ENCODE measurements at regions not wholly inside any gene's neighbourhood (a gene's known extent, or its start where the extent isn't known, plus 50 kb on each side); places are given as distances from the start of the nearest gene placed in this dataset.

DNA sequence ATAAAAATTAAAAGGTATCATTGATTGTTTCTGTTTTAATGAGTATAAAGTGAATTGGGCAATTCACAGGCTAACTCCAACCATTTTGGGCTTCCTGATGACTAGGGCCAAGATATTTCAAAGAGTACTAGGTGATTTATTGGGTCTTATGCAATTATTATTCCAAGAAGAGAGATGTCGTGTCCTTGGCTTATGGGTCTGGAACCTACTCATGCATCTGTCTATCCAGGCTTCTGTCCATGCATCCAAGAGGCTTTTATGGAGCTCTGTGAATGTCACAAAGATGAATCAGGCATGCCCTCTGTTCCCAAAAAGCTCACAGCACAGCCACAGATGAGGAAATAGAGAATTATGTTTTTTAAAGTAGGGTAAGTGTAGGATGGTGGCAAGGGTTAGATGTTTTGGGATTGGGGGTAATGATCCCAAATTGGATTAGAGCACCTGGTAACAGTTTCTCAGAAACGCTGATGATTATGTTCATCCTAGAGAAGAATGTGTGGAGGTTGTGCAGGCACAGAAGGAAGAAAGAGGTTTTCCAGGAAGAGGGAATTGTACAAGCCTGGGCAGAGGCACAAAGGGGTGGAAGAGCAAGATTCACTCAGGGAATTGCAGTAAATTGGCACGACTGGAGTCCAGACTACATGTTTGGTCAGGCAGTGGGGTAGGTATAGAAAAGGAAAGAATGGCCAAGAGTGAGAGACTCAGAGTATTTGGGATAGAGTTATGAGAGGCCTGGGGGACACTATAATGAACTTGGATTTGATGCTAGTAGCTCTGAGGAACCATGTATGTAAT, 83.0 kb upstream of the TNC start:
- H3K4me3 ChIP-seq (ENCODE audit: low read depth, low read length): no peak overlapping the region
- peak; percentile 71 for DNase-seq (ENCODE audit: low read depth)
- TF ChIP-seq, protein P1, sequence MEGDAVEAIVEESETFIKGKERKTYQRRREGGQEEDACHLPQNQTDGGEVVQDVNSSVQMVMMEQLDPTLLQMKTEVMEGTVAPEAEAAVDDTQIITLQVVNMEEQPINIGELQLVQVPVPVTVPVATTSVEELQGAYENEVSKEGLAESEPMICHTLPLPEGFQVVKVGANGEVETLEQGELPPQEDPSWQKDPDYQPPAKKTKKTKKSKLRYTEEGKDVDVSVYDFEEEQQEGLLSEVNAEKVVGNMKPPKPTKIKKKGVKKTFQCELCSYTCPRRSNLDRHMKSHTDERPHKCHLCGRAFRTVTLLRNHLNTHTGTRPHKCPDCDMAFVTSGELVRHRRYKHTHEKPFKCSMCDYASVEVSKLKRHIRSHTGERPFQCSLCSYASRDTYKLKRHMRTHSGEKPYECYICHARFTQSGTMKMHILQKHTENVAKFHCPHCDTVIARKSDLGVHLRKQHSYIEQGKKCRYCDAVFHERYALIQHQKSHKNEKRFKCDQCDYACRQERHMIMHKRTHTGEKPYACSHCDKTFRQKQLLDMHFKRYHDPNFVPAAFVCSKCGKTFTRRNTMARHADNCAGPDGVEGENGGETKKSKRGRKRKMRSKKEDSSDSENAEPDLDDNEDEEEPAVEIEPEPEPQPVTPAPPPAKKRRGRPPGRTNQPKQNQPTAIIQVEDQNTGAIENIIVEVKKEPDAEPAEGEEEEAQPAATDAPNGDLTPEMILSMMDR (IDR thresholded peaks at IDR 0.05; ENCODE audit: insufficient read depth, low read length): no peak

DNA sequence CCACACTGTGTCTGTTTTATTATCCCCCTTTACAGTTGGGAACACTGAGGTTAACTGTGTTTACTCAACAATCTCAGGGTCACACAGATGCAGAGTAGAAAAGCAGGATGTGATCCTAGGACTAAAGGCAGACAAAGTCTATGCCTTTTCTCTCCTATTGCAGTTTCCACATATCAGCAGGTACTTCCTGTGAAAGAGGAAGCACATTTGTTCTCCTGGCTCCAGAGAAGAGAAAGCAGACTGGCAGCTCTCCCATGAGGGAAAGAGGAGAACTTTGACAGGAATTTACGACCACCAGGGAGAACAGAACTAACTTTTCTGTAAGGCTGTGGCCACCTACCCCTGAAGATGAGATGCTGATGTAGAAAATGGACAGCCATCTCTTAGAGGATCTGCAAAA, 84.2 kb upstream of the TNC start:
- TF ChIP-seq, protein P1 (IDR thresholded peaks at IDR 0.05; ENCODE audit: insufficient read depth, low read length): no peak
- DNase-seq (ENCODE audit: low read depth): no peak
- no peak overlapping the region for H3K4me3 ChIP-seq (ENCODE audit: low read depth, low read length)

DNA sequence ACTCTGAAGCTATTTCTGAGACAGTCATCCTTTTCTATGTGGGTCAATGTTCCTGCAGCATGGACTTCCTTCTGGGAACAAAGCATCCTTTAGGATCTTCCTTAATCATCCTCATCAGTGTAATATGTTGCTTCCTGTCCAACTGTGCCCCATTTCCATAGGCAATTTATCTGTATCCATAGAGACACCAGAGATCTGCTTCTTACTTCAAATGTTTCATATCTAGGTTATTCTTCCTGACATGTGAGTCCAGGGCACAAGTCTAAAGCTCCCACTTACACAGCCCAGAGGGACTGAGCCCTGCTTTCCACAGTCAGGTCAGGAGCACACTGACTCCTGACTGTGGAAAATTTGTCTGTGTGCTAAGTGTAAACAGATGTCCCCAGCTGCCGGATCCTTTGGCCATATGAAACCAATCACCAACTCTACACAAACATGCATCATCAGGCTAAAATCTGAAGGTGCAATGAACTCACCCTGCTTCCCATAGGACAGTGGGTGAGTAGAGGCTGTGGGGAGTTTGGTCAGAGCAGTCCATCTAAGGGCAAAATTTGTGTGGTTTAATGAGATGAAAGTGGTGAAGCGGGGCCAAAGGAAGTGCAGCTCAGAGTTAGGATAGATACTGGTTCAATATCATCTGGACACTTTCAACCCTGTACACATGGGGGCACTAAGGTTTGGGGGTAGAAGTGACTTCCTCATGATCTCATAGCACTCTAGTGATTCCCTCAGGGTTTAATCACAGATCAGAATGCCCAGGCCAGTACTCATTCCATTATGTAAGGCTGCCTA, 85.2 kb upstream of the TNC start:
- H3K4me3 ChIP-seq (ENCODE audit: low read depth, low read length): no peak overlapping the region
- TF ChIP-seq, protein P1 (IDR thresholded peaks at IDR 0.05; ENCODE audit: insufficient read depth, low read length): no peak
- DNase-seq (ENCODE audit: low read depth): peak; percentile 76

DNA sequence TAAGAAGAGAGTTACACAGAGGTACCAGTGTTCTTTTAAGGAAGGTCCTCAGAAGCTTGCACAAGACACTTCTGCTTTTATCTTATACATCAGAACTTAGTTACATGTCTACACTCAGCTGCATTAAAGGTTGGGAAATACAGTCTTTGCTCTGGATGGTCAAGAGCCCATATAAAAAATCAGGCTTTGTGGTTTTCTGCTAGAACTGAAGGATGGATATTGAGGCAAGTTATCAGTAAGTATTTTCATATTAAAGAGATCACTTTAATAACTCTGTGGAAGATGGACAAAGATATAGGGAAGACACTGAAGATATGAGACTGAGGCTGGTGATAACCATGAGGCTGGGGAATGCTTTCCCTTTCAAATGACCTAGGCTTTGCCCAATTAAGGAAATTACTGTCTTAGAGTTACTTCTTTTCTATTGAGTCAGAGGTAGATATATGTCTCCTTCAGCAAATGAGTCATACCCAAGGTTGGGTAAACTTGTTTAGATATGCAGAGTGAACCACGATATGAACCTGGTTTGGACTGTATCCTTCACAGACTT, 87.0 kb upstream of the TNC start:
- TF ChIP-seq, protein P1 (IDR thresholded peaks at IDR 0.05; ENCODE audit: insufficient read depth, low read length): no peak
- H3K4me3 ChIP-seq (ENCODE audit: low read depth, low read length): no peak overlapping the region
- DNase-seq (ENCODE audit: low read depth): peak; percentile 77

DNA sequence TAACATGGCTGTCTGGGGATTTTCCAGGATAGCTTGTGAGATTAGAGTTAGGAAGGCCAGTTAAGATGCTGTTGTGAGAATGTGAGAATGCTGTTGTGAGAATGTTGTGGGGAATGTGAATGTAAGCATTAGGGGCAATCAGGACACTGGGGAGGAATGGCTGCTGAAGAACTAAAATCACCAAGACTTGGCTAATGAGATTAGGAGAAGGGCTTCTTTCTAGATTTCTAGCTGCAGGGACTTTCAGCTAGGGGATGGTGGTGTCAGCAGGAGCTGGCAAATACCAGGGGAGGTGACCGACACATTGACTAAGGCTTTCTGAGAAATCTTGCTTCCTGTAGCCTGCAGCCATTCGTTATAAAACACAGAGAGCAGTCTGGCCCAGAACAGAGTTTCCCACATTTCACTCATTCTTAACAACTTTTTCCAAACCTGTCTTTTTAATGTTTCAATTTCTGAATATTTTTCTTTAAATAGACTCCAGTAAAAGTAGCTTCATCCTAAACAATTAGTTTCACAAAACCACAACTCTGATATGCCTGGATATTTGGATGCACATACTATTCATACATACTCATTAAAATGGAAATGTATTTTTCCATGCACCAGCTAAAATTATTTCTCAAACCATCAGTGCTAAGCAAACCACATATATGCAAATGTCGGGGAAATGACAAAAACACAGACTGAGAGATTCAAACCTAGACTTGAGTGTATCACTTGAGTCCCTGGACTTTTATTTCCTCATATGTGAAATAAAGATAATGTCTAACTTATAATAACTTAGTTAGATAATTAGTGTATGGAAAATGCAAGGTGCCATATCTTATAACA, 89.3 kb upstream of the TNC start:
- DNase-seq (ENCODE audit: low read depth): no peak
- TF ChIP-seq, protein P1 (IDR thresholded peaks at IDR 0.05; ENCODE audit: insufficient read depth, low read length): no peak
- no peak overlapping the region for H3K4me3 ChIP-seq (ENCODE audit: low read depth, low read length)

DNA sequence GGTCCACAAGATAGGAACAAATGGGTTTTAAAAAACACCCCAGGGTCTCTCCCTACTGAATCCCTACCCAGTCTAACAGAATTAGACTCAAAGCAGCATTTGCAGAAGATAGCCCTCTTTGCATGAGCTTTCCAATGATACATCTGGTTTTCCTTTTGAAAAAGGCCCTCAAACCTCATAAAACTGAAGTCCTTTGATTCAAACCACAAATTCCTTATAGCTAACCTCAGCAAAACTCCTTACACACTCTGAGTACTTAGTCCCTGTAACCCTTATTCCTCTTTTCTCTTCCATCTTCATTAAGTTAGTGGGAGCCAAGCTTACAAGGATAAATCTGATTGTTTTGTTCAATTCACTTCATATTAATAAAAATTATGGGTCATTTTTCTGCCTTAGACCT, 90.5 kb upstream of the TNC start:
- no peak overlapping the region for H3K4me3 ChIP-seq (ENCODE audit: low read depth, low read length)
- peak; percentile 46 for DNase-seq (ENCODE audit: low read depth)
- TF ChIP-seq, protein P1 (IDR thresholded peaks at IDR 0.05; ENCODE audit: insufficient read depth, low read length): no peak

All from fibroblast of the aortic adventitia (primary cell).